HCT116 (cell line): ENCODE measurements at regions not wholly inside any gene's neighbourhood (a gene's known extent, or its start where the extent isn't known, plus 50 kb on each side); places are given as distances from the start of the nearest gene placed in this dataset.

Experiments
- ATAC-seq: fragments of 200-7000 bp; cut with Tn5 transposase; 2 replicates; pipeline ENCODE4 v1.9.1; 2020; ENCODE audit warnings: mild to moderate bottlenecking, moderate library complexity
- BruUV-seq: library from RNA; stranded (reverse); fragments of 400-500 nt; replicated peaks from 2 replicates; lab custom pipeline; 2021; lab: Mats Ljungman, UMichigan
- CTCF ChIA-PET: fragments of 300-600 bp; sonication (Branson Sonifier 250); formaldehyde crosslinking; loops from one replicate; lab custom pipeline; 2021; ENCODE audit warnings: antibody characterized with exemption; lab: Charles Lee
- POLR2A ChIA-PET: fragments of 300-600, 350-600 bp; sonication (Branson Sonifier 250); formaldehyde crosslinking; loops from one replicate; lab custom pipeline; 2021; ENCODE audit warnings: antibody characterized with exemption; lab: Charles Lee
- RAD21 ChIA-PET, 2 experiments: fragments of 300-600 bp; sonication (Branson Sonifier 250); formaldehyde crosslinking; loops; one replicate each; lab custom pipeline; 2023; ENCODE audit warnings: low total read pairs in 2 of 2; ENCODE audit not compliant: uncharacterized antibody in 2 of 2, unreplicated experiment in 2 of 2, low non-redundant PET in 1 of 2; lab: Charles Lee
- DNase-seq: peaks from one replicate; pipeline ENCODE4 v3.0.0-alpha.2; 2010; ENCODE audit warnings: low read depth, low spot score
- H2AFZ ChIP-seq: fragments of 200-600 bp; shearing (Covaris generic), sonication (generic); 2 replicates; pipeline ENCODE4 v1.6.1; 2017; ENCODE audit warnings: low read depth, mixed run types, mixed read lengths, antibody characterized with exemption, low read length; ENCODE audit not compliant: poor library complexity, severe bottlenecking
- H3K27ac ChIP-seq: 2 replicates; pipeline ENCODE4 v1.5.1; 2012; ENCODE audit warnings: low read depth, low read length
- H3K27me3 ChIP-seq: fragments of 200-600 bp; sonication (generic); 2 replicates; pipeline ENCODE4 v1.6.1; 2016; ENCODE audit warnings: mixed run types, low read length, mixed read lengths; ENCODE audit not compliant: insufficient read depth
- H3K36me3 ChIP-seq, 2 experiments: fragments of 200-500 bp in 1 of 2; fragments of 200-600 bp in 1 of 2; sonication (Bioruptor generic) in 1 of 2; sonication (generic) in 1 of 2; 2 replicates each; pipeline versions ENCODE4 v1.5.1 to v1.6.1; 2014 to 2016; ENCODE audit warnings: low read length in 2 of 2, inconsistent platforms in 1 of 2, mixed read lengths in 1 of 2, mixed run types in 1 of 2; ENCODE audit not compliant: insufficient read depth in 2 of 2, control insufficient read depth in 1 of 2
- H3K4me1 ChIP-seq, 2 experiments: fragments of 200-600 bp in 1 of 2; sonication (generic) in 1 of 2; 2 replicates each; pipeline versions ENCODE4 v1.5.1 to v1.6.1; 2012 to 2017; ENCODE audit warnings: low read length in 2 of 2, inconsistent platforms in 1 of 2, mild to moderate bottlenecking in 1 of 2, mixed read lengths in 1 of 2, mixed run types in 1 of 2, moderate library complexity in 1 of 2; ENCODE audit not compliant: insufficient read depth in 2 of 2, control insufficient read depth in 1 of 2
- H3K4me2 ChIP-seq: fragments of 200-600 bp; sonication (generic); 2 replicates; pipeline ENCODE4 v1.6.1; 2017; ENCODE audit warnings: mixed run types, low read length, mixed read lengths
- H3K4me3 ChIP-seq, 2 experiments: fragments of 200-600 bp in 1 of 2; sonication (generic) in 1 of 2; replicated peaks in 1 of 2; 2 replicates each; pipeline ENCODE4 v1.5.1; 2011 to 2016; ENCODE audit warnings: low read length in 2 of 2, control low read depth in 1 of 2, low read depth in 1 of 2, mild to moderate bottlenecking in 1 of 2, mixed read lengths in 1 of 2, mixed run types in 1 of 2
- H3K79me2 ChIP-seq: fragments of 200-600 bp; sonication (generic); 2 replicates; pipeline ENCODE4 v1.6.1; 2017; ENCODE audit warnings: mild to moderate bottlenecking, mixed run types, low read length, moderate library complexity, mixed read lengths; ENCODE audit not compliant: insufficient read depth
- H3K9ac ChIP-seq: fragments of 200-600 bp; sonication (generic); 2 replicates; pipeline ENCODE4 v1.6.1; 2016; ENCODE audit warnings: low read length, mixed read lengths
- H3K9me2 ChIP-seq: fragments of 200-600 bp; sonication (generic), shearing (Covaris generic); 2 replicates; pipeline ENCODE4 v1.6.1; 2017; ENCODE audit warnings: mixed run types, mild to moderate bottlenecking, moderate library complexity; ENCODE audit not compliant: insufficient read depth
- H3K9me3 ChIP-seq, 2 experiments: fragments of 200-500 bp in 1 of 2; fragments of 200-600 bp in 1 of 2; sonication (Bioruptor generic) in 1 of 2; sonication (generic) in 1 of 2; 2 replicates each; pipeline ENCODE4 v1.6.1; 2014 to 2017; ENCODE audit warnings: low read length in 2 of 2, mixed read lengths in 2 of 2, inconsistent platforms in 1 of 2, low read depth in 1 of 2, mild to moderate bottlenecking in 1 of 2, mixed run types in 1 of 2, moderate library complexity in 1 of 2; ENCODE audit not compliant: control insufficient read depth in 1 of 2, insufficient read depth in 1 of 2
- H4K20me1 ChIP-seq: fragments of 200-600 bp; sonication (generic), shearing (Covaris generic); 2 replicates; pipeline ENCODE4 v1.6.1; 2017; ENCODE audit warnings: mixed run types, mild to moderate bottlenecking, moderate library complexity; ENCODE audit not compliant: insufficient read depth
- CBX3 ChIP-seq: IDR thresholded peaks from 2 replicates; pipeline ENCODE4 v1.6.1; 2012; ENCODE audit warnings: low read depth
- CEBPB ChIP-seq: IDR thresholded peaks from 2 replicates; pipeline ENCODE4 v1.6.1; 2012; ENCODE audit warnings: low read depth
- EGR1 ChIP-seq: IDR thresholded peaks from 2 replicates; pipeline ENCODE4 v1.6.1; 2012; ENCODE audit warnings: low read depth
- ELF1 ChIP-seq: IDR thresholded peaks from 2 replicates; pipeline ENCODE4 v1.6.1; 2012; ENCODE audit warnings: low read depth, borderline replicate concordance
- EZH2phosphoT487 ChIP-seq: fragments of 200-600 bp; IDR thresholded peaks from 2 replicates; pipeline ENCODE4 v1.6.1; 2018; ENCODE audit warnings: antibody characterized with exemption, borderline replicate concordance
- FOSL1 ChIP-seq: IDR thresholded peaks from 2 replicates; pipeline ENCODE4 v1.6.1; 2012; ENCODE audit warnings: low read depth
- JUND ChIP-seq: IDR thresholded peaks from 2 replicates; pipeline ENCODE4 v1.6.1; 2012
- POLR2A ChIP-seq: IDR thresholded peaks from 2 replicates; pipeline ENCODE4 v1.7.0; 2011; ENCODE audit warnings: borderline replicate concordance; ENCODE audit not compliant: insufficient read depth, insufficient read length; ENCODE audit errors: extremely low read depth
- POLR2AphosphoS5 ChIP-seq: IDR thresholded peaks from 2 replicates; pipeline ENCODE4 v1.6.1; 2011; ENCODE audit warnings: mild to moderate bottlenecking, low read depth, low read length, moderate library complexity
- RAD21 ChIP-seq: IDR thresholded peaks from 2 replicates; pipeline ENCODE4 v1.6.1; 2012; ENCODE audit warnings: low read depth, mild to moderate bottlenecking
- SP1 ChIP-seq: IDR thresholded peaks from 2 replicates; pipeline ENCODE4 v1.6.1; 2012; ENCODE audit warnings: low read depth
- SRF ChIP-seq: IDR thresholded peaks from 2 replicates; pipeline ENCODE4 v1.6.1; 2012; ENCODE audit warnings: low read depth
- ZFX ChIP-seq: fragments of 450-650 bp; IDR thresholded peaks from 2 replicates; pipeline ENCODE4 v1.6.1; 2017
- ZNF274 ChIP-seq: fragments of 200-500 bp; sonication (Bioruptor generic); IDR thresholded peaks from 2 replicates; pipeline ENCODE4 v1.6.1; 2014; ENCODE audit warnings: mild to moderate bottlenecking, low read depth, low read length, inconsistent platforms
- intact Hi-C: fragments of 100-400 bp; cut with micrococcal nuclease; formaldehyde crosslinking; loops from 2 replicates; pipeline ENCODE4 v1.10.0; 2022
- TF ChIP-seq, protein P1 (sequence below): IDR thresholded peaks from 2 replicates; pipeline ENCODE4 v1.6.1; 2012
- TF ChIP-seq, protein P2 (sequence below): IDR thresholded peaks from 2 replicates; pipeline ENCODE4 v1.6.1; 2012
- TF ChIP-seq, protein P3 (sequence below): IDR thresholded peaks from 2 replicates; pipeline ENCODE4 v1.6.1; 2012; ENCODE audit warnings: low read depth
- TF ChIP-seq, protein P4 (sequence below): IDR thresholded peaks from 2 replicates; pipeline ENCODE4 v1.6.1; 2011; ENCODE audit warnings: mild to moderate bottlenecking, low read length, moderate library complexity; ENCODE audit not compliant: insufficient replicate concordance; ENCODE audit errors: extremely low read depth

DNA sequence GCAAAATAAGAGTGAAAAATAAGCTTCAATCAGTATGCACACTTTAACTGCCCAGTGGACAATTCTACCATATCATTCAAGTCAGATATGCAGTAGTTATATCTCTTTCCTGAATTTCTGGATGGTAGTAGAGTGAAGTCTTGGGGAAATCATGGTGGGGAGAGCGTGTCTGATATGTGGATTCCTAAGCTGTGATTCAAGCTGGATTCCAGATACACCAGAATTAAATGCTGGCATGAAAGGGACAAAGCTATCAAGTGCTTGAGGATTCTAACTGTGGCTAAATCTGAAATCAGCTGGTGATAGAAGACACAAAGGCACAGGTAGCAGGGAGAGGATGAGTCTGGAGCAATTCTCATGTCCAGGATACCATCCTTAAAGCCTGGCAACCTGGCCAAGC is 323.5 kb downstream of the DUSP10 start (continued):
- TF ChIP-seq, protein P1, sequence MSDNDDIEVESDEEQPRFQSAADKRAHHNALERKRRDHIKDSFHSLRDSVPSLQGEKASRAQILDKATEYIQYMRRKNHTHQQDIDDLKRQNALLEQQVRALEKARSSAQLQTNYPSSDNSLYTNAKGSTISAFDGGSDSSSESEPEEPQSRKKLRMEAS: no peak
- TF ChIP-seq ZNF274: no peak
- TF ChIP-seq JUND: no peak
- no peak for TF ChIP-seq FOSL1

DNA sequence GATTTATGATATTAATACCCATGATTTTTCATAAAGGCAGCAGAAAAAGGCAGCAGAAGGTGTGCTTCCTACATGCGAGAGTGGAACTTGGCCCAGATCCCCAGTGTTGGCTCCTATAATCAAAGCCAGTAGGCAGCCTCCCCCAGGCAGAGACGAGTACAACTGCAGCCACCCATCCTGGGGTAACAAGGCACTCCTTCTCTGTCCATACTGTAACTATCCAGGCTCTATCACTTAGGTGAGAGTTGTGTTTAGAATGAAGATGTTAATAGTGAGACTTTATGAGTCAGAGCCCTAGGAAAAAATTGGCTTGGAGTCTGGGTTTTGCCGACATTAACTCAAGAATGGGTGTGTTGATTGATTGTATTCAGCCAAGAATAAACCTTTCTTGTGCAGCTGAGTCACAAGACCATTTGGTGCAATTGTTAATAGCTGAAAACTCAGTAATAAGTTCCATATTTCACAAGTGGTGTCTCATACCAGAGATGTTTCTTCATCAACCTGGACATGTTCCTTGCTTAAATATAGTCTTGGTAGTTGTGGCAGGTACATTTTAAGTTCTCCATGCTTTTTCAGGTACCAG is 322.3 kb downstream of the DUSP10 start:
- intact Hi-C loops: loop anchor here (5.0 kb wide), 1 partner anchor 542 kb away; the partner anchor contains the start of gene HLX
- CTCF ChIA-PET: no interaction called here

More for the DNA sequence above, 322.3 kb downstream of the DUSP10 start:
- Histone ChIP-seq H3K27me3 (no peaks in the 10 kb centered on the region), H3K4me2 (no peak overlapping the region), H3K9me2 (no peaks in the 10 kb centered on the region)
- RAD21 ChIA-PET: no interaction called here
- TF ChIP-seq ZFX (no peak), ZNF274 (no peak), EZH2phosphoT487 (no peak), CEBPB (no peak), SP1 (no peak), JUND (no peak), POLR2AphosphoS5 (no peak), CBX3 (no peak), RAD21 (no peak), EGR1 (no peak), ELF1 (no peak), SRF (no peak), POLR2A (no peak), FOSL1 (no peak)
- TF ChIP-seq, protein P2, sequence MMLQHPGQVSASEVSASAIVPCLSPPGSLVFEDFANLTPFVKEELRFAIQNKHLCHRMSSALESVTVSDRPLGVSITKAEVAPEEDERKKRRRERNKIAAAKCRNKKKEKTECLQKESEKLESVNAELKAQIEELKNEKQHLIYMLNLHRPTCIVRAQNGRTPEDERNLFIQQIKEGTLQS: no peak
- TF ChIP-seq, protein P3, sequence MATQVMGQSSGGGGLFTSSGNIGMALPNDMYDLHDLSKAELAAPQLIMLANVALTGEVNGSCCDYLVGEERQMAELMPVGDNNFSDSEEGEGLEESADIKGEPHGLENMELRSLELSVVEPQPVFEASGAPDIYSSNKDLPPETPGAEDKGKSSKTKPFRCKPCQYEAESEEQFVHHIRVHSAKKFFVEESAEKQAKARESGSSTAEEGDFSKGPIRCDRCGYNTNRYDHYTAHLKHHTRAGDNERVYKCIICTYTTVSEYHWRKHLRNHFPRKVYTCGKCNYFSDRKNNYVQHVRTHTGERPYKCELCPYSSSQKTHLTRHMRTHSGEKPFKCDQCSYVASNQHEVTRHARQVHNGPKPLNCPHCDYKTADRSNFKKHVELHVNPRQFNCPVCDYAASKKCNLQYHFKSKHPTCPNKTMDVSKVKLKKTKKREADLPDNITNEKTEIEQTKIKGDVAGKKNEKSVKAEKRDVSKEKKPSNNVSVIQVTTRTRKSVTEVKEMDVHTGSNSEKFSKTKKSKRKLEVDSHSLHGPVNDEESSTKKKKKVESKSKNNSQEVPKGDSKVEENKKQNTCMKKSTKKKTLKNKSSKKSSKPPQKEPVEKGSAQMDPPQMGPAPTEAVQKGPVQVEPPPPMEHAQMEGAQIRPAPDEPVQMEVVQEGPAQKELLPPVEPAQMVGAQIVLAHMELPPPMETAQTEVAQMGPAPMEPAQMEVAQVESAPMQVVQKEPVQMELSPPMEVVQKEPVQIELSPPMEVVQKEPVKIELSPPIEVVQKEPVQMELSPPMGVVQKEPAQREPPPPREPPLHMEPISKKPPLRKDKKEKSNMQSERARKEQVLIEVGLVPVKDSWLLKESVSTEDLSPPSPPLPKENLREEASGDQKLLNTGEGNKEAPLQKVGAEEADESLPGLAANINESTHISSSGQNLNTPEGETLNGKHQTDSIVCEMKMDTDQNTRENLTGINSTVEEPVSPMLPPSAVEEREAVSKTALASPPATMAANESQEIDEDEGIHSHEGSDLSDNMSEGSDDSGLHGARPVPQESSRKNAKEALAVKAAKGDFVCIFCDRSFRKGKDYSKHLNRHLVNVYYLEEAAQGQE: no peak
- TF ChIP-seq, protein P1: no peak
- TF ChIP-seq, protein P4, sequence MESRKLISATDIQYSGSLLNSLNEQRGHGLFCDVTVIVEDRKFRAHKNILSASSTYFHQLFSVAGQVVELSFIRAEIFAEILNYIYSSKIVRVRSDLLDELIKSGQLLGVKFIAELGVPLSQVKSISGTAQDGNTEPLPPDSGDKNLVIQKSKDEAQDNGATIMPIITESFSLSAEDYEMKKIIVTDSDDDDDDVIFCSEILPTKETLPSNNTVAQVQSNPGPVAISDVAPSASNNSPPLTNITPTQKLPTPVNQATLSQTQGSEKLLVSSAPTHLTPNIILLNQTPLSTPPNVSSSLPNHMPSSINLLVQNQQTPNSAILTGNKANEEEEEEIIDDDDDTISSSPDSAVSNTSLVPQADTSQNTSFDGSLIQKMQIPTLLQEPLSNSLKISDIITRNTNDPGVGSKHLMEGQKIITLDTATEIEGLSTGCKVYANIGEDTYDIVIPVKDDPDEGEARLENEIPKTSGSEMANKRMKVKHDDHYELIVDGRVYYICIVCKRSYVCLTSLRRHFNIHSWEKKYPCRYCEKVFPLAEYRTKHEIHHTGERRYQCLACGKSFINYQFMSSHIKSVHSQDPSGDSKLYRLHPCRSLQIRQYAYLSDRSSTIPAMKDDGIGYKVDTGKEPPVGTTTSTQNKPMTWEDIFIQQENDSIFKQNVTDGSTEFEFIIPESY: no peak
- TF ChIP-seq, all 23 proteins: peak for 0
- Histone ChIP-seq H3K27ac (no peak overlapping the region), H3K79me2 (no peaks in the 10 kb centered on the region), H4K20me1 (no peaks in the 10 kb centered on the region), H3K4me1 (peaks cover 0 to 5% of the 10 kb centered on the region in 2 experiments; a peak in 1 of 4 replicates), H3K36me3 (no peaks in the 10 kb centered on the region), H2AFZ (peak overlapping the region; percentile 46), H3K4me3 (no peak overlapping the region), H3K9ac (no peak overlapping the region), H3K9me3 (no peaks in the 10 kb centered on the region)
- no TSS peak for BruUV-seq
- DNase-seq: no peak
- no peak for ATAC-seq
- POLR2A ChIA-PET: no interaction called here
